ENCODE measurements at regions not wholly inside any gene's neighbourhood (a gene's known extent, or its start where the extent isn't known, plus 50 kb on each side); places are given as distances from the start of the nearest gene placed in this dataset.

DNA sequence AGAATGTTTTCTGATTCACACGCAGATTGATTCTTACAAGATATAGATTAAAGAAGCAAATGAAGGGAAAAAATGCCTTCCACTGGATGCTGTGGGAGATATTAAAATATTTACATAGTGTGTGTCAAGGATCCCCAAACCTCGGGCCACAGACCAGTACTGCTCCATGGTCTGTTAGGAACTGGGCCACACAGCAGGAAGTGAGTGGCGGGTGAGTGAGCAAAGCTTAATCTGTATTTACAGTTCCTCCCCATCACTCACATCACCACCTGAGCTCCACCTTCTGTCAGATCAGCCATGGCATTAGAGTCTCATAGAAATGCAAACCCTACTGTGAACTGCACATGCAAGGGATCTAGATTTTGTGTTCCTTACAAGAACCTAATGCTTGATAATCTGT is 552.6 kb upstream of the GOLIM4 start:
- TF ChIP-seq, protein P1, sequence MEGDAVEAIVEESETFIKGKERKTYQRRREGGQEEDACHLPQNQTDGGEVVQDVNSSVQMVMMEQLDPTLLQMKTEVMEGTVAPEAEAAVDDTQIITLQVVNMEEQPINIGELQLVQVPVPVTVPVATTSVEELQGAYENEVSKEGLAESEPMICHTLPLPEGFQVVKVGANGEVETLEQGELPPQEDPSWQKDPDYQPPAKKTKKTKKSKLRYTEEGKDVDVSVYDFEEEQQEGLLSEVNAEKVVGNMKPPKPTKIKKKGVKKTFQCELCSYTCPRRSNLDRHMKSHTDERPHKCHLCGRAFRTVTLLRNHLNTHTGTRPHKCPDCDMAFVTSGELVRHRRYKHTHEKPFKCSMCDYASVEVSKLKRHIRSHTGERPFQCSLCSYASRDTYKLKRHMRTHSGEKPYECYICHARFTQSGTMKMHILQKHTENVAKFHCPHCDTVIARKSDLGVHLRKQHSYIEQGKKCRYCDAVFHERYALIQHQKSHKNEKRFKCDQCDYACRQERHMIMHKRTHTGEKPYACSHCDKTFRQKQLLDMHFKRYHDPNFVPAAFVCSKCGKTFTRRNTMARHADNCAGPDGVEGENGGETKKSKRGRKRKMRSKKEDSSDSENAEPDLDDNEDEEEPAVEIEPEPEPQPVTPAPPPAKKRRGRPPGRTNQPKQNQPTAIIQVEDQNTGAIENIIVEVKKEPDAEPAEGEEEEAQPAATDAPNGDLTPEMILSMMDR (IDR thresholded peaks at IDR 0.05; ENCODE audit: borderline replicate concordance, extremely low read depth, low read length, poor library complexity, severe bottlenecking), result no peak
- no peak for TF ChIP-seq EZH2 (IDR thresholded peaks at IDR 0.05; ENCODE audit: borderline replicate concordance, low read depth, low read length, severe bottlenecking)
